MCF 10A (cell line): ENCODE measurements at regions not wholly inside any gene's neighbourhood (a gene's known extent, or its start where the extent isn't known, plus 50 kb on each side); places are given as distances from the start of the nearest gene placed in this dataset.

Source experiments
- BruUV-seq: library from RNA; stranded (reverse); fragments of 400-500 nt; replicated peaks from 2 replicates; lab custom pipeline; 2021; lab: Mats Ljungman, UMichigan
- CTCF ChIA-PET: fragments of 300-600 bp; sonication (Branson Sonifier 250); formaldehyde crosslinking; extraction: SDS; loops from one replicate; lab custom pipeline; 2021; ENCODE audit warnings: antibody characterized with exemption, inconsistent platforms; lab: Yijun Ruan, JAX
- POLR2A ChIA-PET: fragments of 300-600, 350-650 bp; sonication (Branson Sonifier 250); formaldehyde crosslinking; extraction: SDS; loops from one replicate; lab custom pipeline; 2020; ENCODE audit warnings: antibody characterized with exemption, inconsistent platforms; lab: Yijun Ruan, JAX
- DNase-seq: peaks from one replicate; pipeline ENCODE4 v3.0.0-alpha.2; 2018; ENCODE audit not compliant: unreplicated experiment
- H3K27ac Mint-ChIP-seq: one replicate; pipeline ENCODE4 v1.8.0; 2022; ENCODE audit warnings: mild to moderate bottlenecking, low read depth, mixed read lengths; ENCODE audit not compliant: unreplicated experiment
- H3K27me3 Mint-ChIP-seq: one replicate; pipeline ENCODE4 v1.8.0; 2022; ENCODE audit warnings: mixed read lengths; ENCODE audit not compliant: insufficient read depth, unreplicated experiment
- H3K36me3 Mint-ChIP-seq: one replicate; pipeline ENCODE4 v1.8.0; 2022; ENCODE audit warnings: mild to moderate bottlenecking, moderate library complexity, mixed read lengths; ENCODE audit not compliant: insufficient read depth, unreplicated experiment
- H3K4me1 Mint-ChIP-seq: one replicate; pipeline ENCODE4 v1.8.0; 2022; ENCODE audit warnings: mixed read lengths; ENCODE audit not compliant: insufficient read depth, unreplicated experiment
- H3K4me3 Mint-ChIP-seq: one replicate; pipeline ENCODE4 v1.8.0; 2022; ENCODE audit warnings: mild to moderate bottlenecking, moderate library complexity, mixed read lengths; ENCODE audit not compliant: unreplicated experiment
- H3K9me3 Mint-ChIP-seq: one replicate; pipeline ENCODE4 v1.8.0; 2022; ENCODE audit warnings: mixed read lengths; ENCODE audit not compliant: unreplicated experiment
- CTCF ChIP-seq: fragments of 200-600 bp; IDR thresholded peaks from one replicate; pipeline ENCODE4 v1.8.0; 2022; ENCODE audit warnings: antibody characterized with exemption, mild to moderate bottlenecking; ENCODE audit not compliant: unreplicated experiment
- intact Hi-C: fragments of 100-400 bp; cut with micrococcal nuclease; formaldehyde crosslinking; loops from 2 replicates; pipeline ENCODE4 v1.14.1; 2022

- BruUV-seq = no TSS peak
- H3K36me3 Mint-ChIP-seq = no peaks in the 10 kb centered on the region
- DNase-seq = no peak
- POLR2A ChIA-PET = interaction anchor here (1.0 kb wide), 1 partner anchor 10 kb away, joined by 4 read pairs; no protein-coding TSS in a partner anchor
- H3K4me1 Mint-ChIP-seq = no peaks in the 10 kb centered on the region
- intact Hi-C loops = no loop called here
- peaks cover 32% of the 10 kb centered on the region for H3K27me3 Mint-ChIP-seq
- no peaks in the 10 kb centered on the region for H3K9me3 Mint-ChIP-seq
- TF ChIP-seq CTCF = no peak
- H3K4me3 Mint-ChIP-seq = no peak overlapping the region
- CTCF ChIA-PET = interaction anchor here (0.6 kb wide), 1 partner anchor 20 kb away, joined by 3 read pairs; no protein-coding TSS in a partner anchor
- no peak overlapping the region for H3K27ac Mint-ChIP-seq
Observed at GRCh38 chr7:96479015-96479645, 157.2 kb upstream of the SLC25A13 start.

- Mint-ChIP-seq H3K36me3 (peaks cover 6% of the 10 kb centered on the region), H3K9me3 (no peaks in the 10 kb centered on the region), H3K4me1 (no peaks in the 10 kb centered on the region), H3K4me3 (no peak overlapping the region), H3K27ac (no peak overlapping the region), H3K27me3 (peaks cover 82% of the 10 kb centered on the region)
- CTCF ChIA-PET = no interaction called here
- intact Hi-C loops = no loop called here
- no peak for TF ChIP-seq CTCF
- no peak for DNase-seq
- POLR2A ChIA-PET = interaction anchor here (0.6 kb wide), 1 partner anchor 37 kb away, joined by 3 read pairs; no protein-coding TSS in a partner anchor
- no TSS peak for BruUV-seq
Observed at GRCh38 chr7:96471606-96472005, 149.7 kb upstream of the SLC25A13 start.

GRCh38 chr7:96452146-96452545 is 130.2 kb upstream of the SLC25A13 start:
- no TSS peak for BruUV-seq
- no peak overlapping the region for H3K4me3 Mint-ChIP-seq
- H3K4me1 Mint-ChIP-seq = no peaks in the 10 kb centered on the region
- intact Hi-C loops = no loop called here
- DNase-seq = no peak
- peaks cover 10% of the 10 kb centered on the region for H3K27me3 Mint-ChIP-seq
- H3K36me3 Mint-ChIP-seq = no peaks in the 10 kb centered on the region
- POLR2A ChIA-PET = no interaction called here
- CTCF ChIA-PET = interaction anchor here (0.6 kb wide), 1 partner anchor 530 kb away, joined by 3 read pairs; no protein-coding TSS in a partner anchor
- no peaks in the 10 kb centered on the region for H3K9me3 Mint-ChIP-seq
- no peak for TF ChIP-seq CTCF
- no peak overlapping the region for H3K27ac Mint-ChIP-seq

- CTCF ChIA-PET = no interaction called here
- Mint-ChIP-seq H3K4me1 (no peaks in the 10 kb centered on the region), H3K27ac (no peak overlapping the region), H3K9me3 (no peaks in the 10 kb centered on the region), H3K36me3 (no peaks in the 10 kb centered on the region), H3K27me3 (peaks cover 31% of the 10 kb centered on the region), H3K4me3 (no peak overlapping the region)
- no peak for TF ChIP-seq CTCF
- intact Hi-C loops = no loop called here
- POLR2A ChIA-PET = no interaction called here
- no peak for DNase-seq
- BruUV-seq = no TSS peak
Observed at GRCh38 chr7:96449094-96449493, 127.2 kb upstream of the SLC25A13 start.
